RWPE1 (cell line): ENCODE measurements at regions not wholly inside any gene's neighbourhood (a gene's known extent, or its start where the extent isn't known, plus 50 kb on each side); places are given as distances from the start of the nearest gene placed in this dataset.

Experiments
- CTCF ChIA-PET: fragments of 350-600 bp; sonication (Branson Sonifier 250); formaldehyde crosslinking; extraction: SDS; loops from one replicate; lab custom pipeline; 2021; lab: Yijun Ruan, JAX
- POLR2A ChIA-PET: fragments of 400-600 bp; formaldehyde crosslinking; extraction: SDS; loops from one replicate; lab custom pipeline; 2020; ENCODE audit warnings: antibody characterized with exemption; ENCODE audit not compliant: low non-redundant PET; lab: Yijun Ruan, JAX
- DNase-seq: peaks from one replicate; pipeline ENCODE4 v3.0.0; 2012; ENCODE audit warnings: low spot score
- H3K27ac ChIP-seq: fragments of 450-650 bp; 2 replicates; pipeline ENCODE4 v1.5.1; 2017
- TF ChIP-seq, protein P1 (sequence below): fragments of 450-650 bp; conservative IDR thresholded peaks from 2 replicates; pipeline ENCODE4 v1.5.1; 2017; ENCODE audit warnings: low read depth, mild to moderate bottlenecking

DNA sequence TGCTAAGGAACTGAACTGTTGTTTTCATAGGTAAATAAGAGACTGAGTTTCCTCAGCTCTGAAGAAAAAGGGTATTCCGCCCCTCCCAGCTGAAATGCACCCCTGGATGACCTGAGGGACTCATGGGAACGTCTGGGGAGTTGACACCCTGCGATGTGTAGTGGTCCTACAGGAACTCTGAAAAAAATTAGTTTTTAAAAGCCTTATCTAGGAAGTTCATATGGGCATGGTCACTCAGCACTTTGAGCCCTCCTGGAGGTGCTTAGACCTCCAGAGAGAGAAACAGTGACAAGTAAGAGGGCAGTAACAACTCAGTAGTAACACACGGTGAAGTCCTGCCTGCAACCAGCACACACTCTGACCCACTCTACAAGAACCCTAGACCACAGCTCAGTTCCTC lies 91.2 kb upstream of the CNOT2 start:
- CTCF ChIA-PET, result no interaction called here

GRCh38 chr12:70154087-70154638 lies 89.1 kb upstream of the CNOT2 start:
- TF ChIP-seq, protein P1, sequence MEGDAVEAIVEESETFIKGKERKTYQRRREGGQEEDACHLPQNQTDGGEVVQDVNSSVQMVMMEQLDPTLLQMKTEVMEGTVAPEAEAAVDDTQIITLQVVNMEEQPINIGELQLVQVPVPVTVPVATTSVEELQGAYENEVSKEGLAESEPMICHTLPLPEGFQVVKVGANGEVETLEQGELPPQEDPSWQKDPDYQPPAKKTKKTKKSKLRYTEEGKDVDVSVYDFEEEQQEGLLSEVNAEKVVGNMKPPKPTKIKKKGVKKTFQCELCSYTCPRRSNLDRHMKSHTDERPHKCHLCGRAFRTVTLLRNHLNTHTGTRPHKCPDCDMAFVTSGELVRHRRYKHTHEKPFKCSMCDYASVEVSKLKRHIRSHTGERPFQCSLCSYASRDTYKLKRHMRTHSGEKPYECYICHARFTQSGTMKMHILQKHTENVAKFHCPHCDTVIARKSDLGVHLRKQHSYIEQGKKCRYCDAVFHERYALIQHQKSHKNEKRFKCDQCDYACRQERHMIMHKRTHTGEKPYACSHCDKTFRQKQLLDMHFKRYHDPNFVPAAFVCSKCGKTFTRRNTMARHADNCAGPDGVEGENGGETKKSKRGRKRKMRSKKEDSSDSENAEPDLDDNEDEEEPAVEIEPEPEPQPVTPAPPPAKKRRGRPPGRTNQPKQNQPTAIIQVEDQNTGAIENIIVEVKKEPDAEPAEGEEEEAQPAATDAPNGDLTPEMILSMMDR, result no peak
- ChIA-PET CTCF (no interaction called here), POLR2A (no interaction called here)
- DNase-seq, result no peak
- no peak overlapping the region for H3K27ac ChIP-seq

More for the DNA sequence above, 91.2 kb upstream of the CNOT2 start:
- TF ChIP-seq, protein P1, result no peak
- no peak for DNase-seq
- H3K27ac ChIP-seq, result no peak overlapping the region
- POLR2A ChIA-PET, result no interaction called here

DNA sequence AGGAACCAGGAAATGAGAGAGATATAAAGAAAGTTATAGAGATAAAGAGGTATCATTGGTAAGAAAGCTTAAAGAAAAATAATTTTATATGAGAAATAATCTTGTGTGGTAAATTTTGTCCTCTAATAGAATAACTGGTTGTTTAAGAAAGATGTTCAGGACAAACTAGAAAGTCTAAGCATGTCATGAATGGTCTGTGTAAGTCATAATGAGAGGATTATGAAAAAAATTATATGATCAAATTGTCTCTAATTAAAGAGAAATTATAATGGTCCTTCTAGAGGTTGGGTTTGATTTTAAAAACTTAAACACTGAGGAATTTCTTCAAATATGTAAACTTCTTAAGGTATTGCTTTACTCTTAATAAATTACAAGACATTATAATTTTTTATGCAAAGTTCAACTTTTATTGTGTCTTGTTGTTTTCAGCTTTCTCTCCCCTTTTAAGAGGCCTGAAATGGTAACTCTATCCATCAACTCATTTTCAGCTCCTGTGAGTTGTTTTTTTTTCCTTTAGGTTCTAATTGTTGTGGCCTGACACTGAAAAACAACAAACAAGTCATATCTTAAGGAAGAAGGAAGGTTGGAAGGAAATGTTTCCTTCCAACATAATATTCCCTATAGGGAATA lies 88.2 kb upstream of the CNOT2 start:
- no peak for DNase-seq
- CTCF ChIA-PET, result interaction anchor here (0.7 kb wide), 1 partner anchor 1452 kb away, joined by 6 read pairs; no protein-coding TSS in a partner anchor
- TF ChIP-seq, protein P1, result no peak
- no peak overlapping the region for H3K27ac ChIP-seq
- POLR2A ChIA-PET, result no interaction called here

- TF ChIP-seq, protein P1, result no peak
- no peak overlapping the region for H3K27ac ChIP-seq
- CTCF ChIA-PET, result no interaction called here
- no peak for DNase-seq
- POLR2A ChIA-PET, result no interaction called here
Measured at GRCh38 chr12:70157099-70157498, 86.1 kb upstream of the CNOT2 start.

DNA sequence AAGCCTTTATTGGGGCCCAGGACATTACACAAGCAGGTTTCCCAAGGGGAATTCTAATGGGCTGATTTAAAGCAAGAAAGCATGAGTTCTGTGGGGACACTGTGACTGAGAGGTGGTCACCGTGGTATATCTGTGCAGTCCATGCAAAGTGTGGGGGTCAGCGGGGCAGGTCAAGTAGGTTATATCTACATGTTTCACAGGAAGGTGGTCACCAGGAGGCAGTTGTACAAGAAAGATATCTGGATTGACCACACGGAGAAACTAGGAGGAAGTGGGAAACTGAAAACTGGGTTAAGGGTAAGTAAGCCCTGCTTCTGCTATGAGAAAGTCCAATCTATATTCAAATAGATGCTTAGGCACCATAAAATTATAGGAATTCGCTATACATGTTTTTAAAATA lies 77.8 kb upstream of the CNOT2 start:
- TF ChIP-seq, protein P1, result no peak
- no peak overlapping the region for H3K27ac ChIP-seq
- DNase-seq, result no peak
- POLR2A ChIA-PET, result no interaction called here
- CTCF ChIA-PET, result no interaction called here

GRCh38 chr12:70176290-70176689 lies 66.9 kb upstream of the CNOT2 start:
- POLR2A ChIA-PET, result no interaction called here
- no peak overlapping the region for H3K27ac ChIP-seq
- CTCF ChIA-PET, result no interaction called here
- DNase-seq, result no peak
- TF ChIP-seq, protein P1, result no peak
